ENCODE measurements at regions not wholly inside any gene's neighbourhood (a gene's known extent, or its start where the extent isn't known, plus 50 kb on each side); places are given as distances from the start of the nearest gene placed in this dataset.
"Not testable (repeated sequence)": the region's sequence is repeated elsewhere in the genome, so short reads cannot be mapped to it uniquely, and the experiment has no call there.

DNA sequence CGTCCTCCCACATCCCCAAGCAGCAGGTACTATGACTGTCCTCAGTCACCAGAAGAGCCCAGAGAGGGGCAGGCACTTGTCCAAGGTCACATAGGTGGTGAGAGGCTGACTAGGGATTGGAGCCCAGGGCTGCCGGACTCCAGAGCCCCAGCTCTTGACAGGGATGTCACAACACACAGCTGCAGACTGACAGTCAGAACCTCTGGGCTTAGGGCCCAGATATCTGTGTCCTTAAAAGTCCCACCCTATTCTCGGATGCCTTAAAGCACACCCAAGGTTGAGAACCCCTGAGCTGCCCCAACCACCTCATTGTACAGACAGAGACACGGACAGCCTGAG lies 622.9 kb downstream of the MATN1 start:
- Histone ChIP-seq H3K27ac (ENCODE audit: low read depth, low read length, severe bottlenecking) (no peak overlapping the region), H3K4me1 (ENCODE audit: control insufficient read depth, insufficient read depth, low read length, poor library complexity, severe bottlenecking) (no peaks in the 10 kb centered on the region), H3K4me3 (ENCODE audit: extremely low read depth, insufficient read depth, low read length, poor library complexity, severe bottlenecking) (no peak overlapping the region), H3K9me3 (ENCODE audit: control insufficient read depth, low read length) (no peaks in the 10 kb centered on the region), H3K36me3 (ENCODE audit: control insufficient read depth, insufficient read depth, low read length) (no peaks in the 10 kb centered on the region)
- WGBS, 2 experiments (ENCODE audit: insufficient coverage in 2 of 2): 78 to 80% methylated on average over 3 of the region's 4 CpGs

GRCh38 chr1:30099587-30100523 lies 623.5 kb downstream of the MATN1 start:
- no peaks in the 10 kb centered on the region for H3K36me3 ChIP-seq (ENCODE audit: control insufficient read depth, insufficient read depth, low read length)
- H3K27ac ChIP-seq (ENCODE audit: low read depth, low read length, severe bottlenecking): no peak overlapping the region
- no peak overlapping the region for H3K4me3 ChIP-seq (ENCODE audit: extremely low read depth, insufficient read depth, low read length, poor library complexity, severe bottlenecking)
- H3K4me1 ChIP-seq (ENCODE audit: control insufficient read depth, insufficient read depth, low read length, poor library complexity, severe bottlenecking): no peaks in the 10 kb centered on the region
- no peaks in the 10 kb centered on the region for H3K9me3 ChIP-seq (ENCODE audit: control insufficient read depth, low read length)
- WGBS, 2 experiments (ENCODE audit: insufficient coverage in 2 of 2): 76 to 83% methylated on average over 20 to 23 of the region's 24 CpGs

GRCh38 chr1:30097851-30098250 lies 625.5 kb downstream of the MATN1 start:
- H3K27ac ChIP-seq (ENCODE audit: low read depth, low read length, severe bottlenecking); H3K4me1 ChIP-seq (ENCODE audit: control insufficient read depth, insufficient read depth, low read length, poor library complexity, severe bottlenecking); H3K4me3 ChIP-seq (ENCODE audit: extremely low read depth, insufficient read depth, low read length, poor library complexity, severe bottlenecking); H3K36me3 ChIP-seq (ENCODE audit: control insufficient read depth, insufficient read depth, low read length): not testable (repeated sequence)
- 57 to 90% methylated on average over 1 to 3 of the region's 3 CpGs for WGBS, 2 experiments (ENCODE audit: insufficient coverage in 2 of 2)
- peaks cover 12% of the 10 kb centered on the region for H3K9me3 ChIP-seq (ENCODE audit: control insufficient read depth, low read length)

DNA sequence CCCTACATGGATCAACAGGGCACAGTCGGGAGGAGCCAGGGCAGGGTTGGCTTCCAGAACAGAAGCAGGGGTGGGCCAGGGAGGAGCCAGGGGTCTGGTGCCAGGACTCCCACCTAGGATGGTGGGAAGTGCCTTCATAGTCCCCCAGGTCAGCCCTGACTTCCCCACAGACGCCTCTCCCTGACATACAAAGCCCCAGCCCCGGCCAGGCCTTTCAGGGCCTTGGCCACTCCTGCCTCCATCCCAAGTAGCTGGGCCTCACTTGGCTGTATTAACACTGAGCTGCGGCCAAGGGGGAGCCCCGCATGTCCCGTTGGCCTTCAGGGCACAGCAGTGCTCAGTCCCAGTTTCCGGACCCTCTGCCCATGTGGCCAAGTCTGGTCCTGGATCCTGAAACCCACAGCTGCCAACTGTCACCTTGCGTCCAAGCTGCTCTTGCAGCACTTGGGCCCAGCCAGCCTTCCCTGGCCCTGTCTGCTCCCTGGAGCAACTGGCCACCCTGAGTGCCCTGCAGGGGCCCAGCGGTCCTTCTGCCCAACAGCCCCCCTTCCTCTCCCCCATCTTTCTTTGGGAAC lies 627.8 kb downstream of the MATN1 start:
- Histone ChIP-seq H3K4me3 (ENCODE audit: extremely low read depth, insufficient read depth, low read length, poor library complexity, severe bottlenecking) (no peak overlapping the region), H3K9me3 (ENCODE audit: control insufficient read depth, low read length) (peaks cover 21% of the 10 kb centered on the region), H3K4me1 (ENCODE audit: control insufficient read depth, insufficient read depth, low read length, poor library complexity, severe bottlenecking) (no peaks in the 10 kb centered on the region), H3K36me3 (ENCODE audit: control insufficient read depth, insufficient read depth, low read length) (no peaks in the 10 kb centered on the region), H3K27ac (ENCODE audit: low read depth, low read length, severe bottlenecking) (no peak overlapping the region)
- 91 to 98% methylated on average over 9 of the region's 9 CpGs for WGBS, 2 experiments (ENCODE audit: insufficient coverage in 2 of 2)

DNA sequence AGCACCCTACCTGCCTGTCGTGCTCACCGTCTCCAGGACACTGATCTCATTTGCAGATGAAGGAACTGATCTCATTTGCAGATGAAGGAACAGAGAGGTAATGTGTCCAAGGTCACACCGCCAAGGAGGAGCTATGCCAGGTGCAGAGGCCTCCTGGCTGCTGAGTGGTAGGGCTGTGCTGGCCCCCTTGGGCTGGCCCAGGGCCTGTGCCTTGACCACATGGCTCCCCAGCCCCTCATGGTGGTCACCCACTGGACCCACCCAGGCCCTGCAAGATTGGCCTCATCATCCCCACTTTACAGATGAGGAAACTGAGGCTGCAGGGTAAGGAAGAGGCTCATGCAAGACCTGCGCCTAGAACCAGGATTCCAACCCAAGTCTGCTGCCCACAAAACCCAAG lies 628.3 kb downstream of the MATN1 start:
- 71 to 73% methylated on average over 3 of the region's 4 CpGs for WGBS, 2 experiments (ENCODE audit: insufficient coverage in 2 of 2)
- no peak overlapping the region for H3K27ac ChIP-seq (ENCODE audit: low read depth, low read length, severe bottlenecking)
- peaks cover 21% of the 10 kb centered on the region for H3K9me3 ChIP-seq (ENCODE audit: control insufficient read depth, low read length)
- no peaks in the 10 kb centered on the region for H3K36me3 ChIP-seq (ENCODE audit: control insufficient read depth, insufficient read depth, low read length)
- no peaks in the 10 kb centered on the region for H3K4me1 ChIP-seq (ENCODE audit: control insufficient read depth, insufficient read depth, low read length, poor library complexity, severe bottlenecking)
- no peak overlapping the region for H3K4me3 ChIP-seq (ENCODE audit: extremely low read depth, insufficient read depth, low read length, poor library complexity, severe bottlenecking)

DNA sequence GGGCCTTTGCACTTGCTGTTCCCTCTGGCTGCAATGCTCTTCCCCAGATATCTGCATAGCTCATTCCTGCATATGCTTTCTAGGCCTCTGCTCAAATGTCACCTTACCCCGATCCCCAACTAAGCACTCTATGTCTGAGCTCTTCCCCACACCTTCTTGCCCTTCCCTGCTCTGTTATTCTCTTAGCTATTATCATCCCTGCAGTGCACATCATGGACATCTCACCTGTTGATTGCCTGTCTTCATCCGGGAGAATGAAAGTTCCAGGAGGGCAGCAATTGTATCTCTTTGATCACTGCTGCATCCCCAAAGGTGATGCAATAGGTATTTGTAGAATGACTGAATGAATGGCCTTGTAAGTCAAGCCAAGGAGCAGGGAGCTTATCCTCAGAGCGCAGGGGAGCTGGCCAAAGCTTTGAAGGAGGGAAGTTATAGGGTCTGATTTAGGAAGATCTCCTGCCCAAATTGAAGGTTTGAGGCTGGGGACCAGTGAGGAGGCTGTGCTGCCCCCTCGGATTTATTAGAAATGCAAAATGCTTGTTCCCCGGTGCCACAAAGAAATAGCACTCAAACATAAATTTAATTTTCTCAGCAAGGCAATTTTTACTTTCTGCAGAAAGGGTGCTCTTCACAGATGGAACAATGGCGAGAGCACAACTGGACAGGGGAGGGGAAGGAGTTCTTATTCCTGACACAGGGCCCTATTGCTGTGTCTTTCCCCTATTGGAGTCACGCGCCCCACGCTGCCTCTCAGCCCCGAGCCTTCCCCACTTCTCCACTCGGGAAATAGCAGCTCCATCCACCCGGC lies 631.1 kb downstream of the MATN1 start:
- Histone ChIP-seq H3K36me3 (ENCODE audit: control insufficient read depth, insufficient read depth, low read length) (no peaks in the 10 kb centered on the region), H3K4me3 (ENCODE audit: extremely low read depth, insufficient read depth, low read length, poor library complexity, severe bottlenecking) (no peak overlapping the region), H3K4me1 (ENCODE audit: control insufficient read depth, insufficient read depth, low read length, poor library complexity, severe bottlenecking) (no peaks in the 10 kb centered on the region), H3K9me3 (ENCODE audit: control insufficient read depth, low read length) (peaks cover 21% of the 10 kb centered on the region), H3K27ac (ENCODE audit: low read depth, low read length, severe bottlenecking) (no peak overlapping the region)
- WGBS, 2 experiments (ENCODE audit: insufficient coverage in 2 of 2): 92 to 94% methylated on average over 10 to 11 of the region's 12 CpGs

DNA sequence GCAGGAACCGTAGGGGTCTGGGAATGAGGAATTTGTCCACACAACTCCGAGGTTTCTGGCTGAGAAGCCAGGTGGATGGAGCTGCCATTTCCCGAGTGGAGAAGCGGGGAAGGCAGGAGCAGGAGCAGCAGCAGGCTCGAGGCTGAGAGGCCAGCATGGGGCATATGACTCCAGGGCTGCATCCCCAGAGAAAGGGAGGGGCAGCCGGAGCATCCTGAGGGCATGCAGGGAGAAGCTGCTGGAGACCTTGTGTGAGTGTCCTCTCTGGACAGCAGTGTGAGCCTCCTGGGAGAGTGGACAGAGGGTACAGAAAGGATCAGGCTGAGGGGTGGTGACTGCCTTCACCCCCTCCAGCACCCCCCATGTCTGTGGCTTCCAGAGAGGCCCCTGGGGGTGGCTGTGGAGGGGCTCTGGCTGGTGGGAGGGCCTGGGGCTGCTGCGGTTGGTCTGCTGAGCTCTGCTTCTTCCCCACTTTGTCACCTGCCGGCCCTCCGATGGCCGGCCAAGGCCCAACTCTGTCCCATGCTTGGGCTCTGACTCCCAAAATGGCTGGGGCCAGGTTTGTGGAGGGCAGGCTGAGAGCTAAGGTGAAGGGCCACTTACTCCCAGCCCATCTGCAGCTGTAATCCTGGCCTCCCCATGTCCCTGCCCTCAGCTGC lies 633.1 kb downstream of the MATN1 start:
- Histone ChIP-seq H3K36me3 (ENCODE audit: control insufficient read depth, insufficient read depth, low read length) (no peaks in the 10 kb centered on the region), H3K9me3 (ENCODE audit: control insufficient read depth, low read length) (peaks cover 21% of the 10 kb centered on the region), H3K4me3 (ENCODE audit: extremely low read depth, insufficient read depth, low read length, poor library complexity, severe bottlenecking) (no peak overlapping the region), H3K27ac (ENCODE audit: low read depth, low read length, severe bottlenecking) (no peak overlapping the region), H3K4me1 (ENCODE audit: control insufficient read depth, insufficient read depth, low read length, poor library complexity, severe bottlenecking) (peaks cover 4% of the 10 kb centered on the region)
- WGBS, 2 experiments (ENCODE audit: insufficient coverage in 2 of 2): 79 to 86% methylated on average over 6 to 9 of the region's 10 CpGs

GRCh38 chr1:30089024-30089430 lies 634.4 kb downstream of the MATN1 start:
- no peak overlapping the region for H3K27ac ChIP-seq (ENCODE audit: low read depth, low read length, severe bottlenecking)
- 85 to 89% methylated on average over 10 of the region's 11 CpGs for WGBS, 2 experiments (ENCODE audit: insufficient coverage in 2 of 2)
- H3K36me3 ChIP-seq (ENCODE audit: control insufficient read depth, insufficient read depth, low read length): no peaks in the 10 kb centered on the region
- peaks cover 21% of the 10 kb centered on the region for H3K9me3 ChIP-seq (ENCODE audit: control insufficient read depth, low read length)
- H3K4me3 ChIP-seq (ENCODE audit: extremely low read depth, insufficient read depth, low read length, poor library complexity, severe bottlenecking): no peak overlapping the region
- H3K4me1 ChIP-seq (ENCODE audit: control insufficient read depth, insufficient read depth, low read length, poor library complexity, severe bottlenecking): peaks cover 14% of the 10 kb centered on the region

DNA sequence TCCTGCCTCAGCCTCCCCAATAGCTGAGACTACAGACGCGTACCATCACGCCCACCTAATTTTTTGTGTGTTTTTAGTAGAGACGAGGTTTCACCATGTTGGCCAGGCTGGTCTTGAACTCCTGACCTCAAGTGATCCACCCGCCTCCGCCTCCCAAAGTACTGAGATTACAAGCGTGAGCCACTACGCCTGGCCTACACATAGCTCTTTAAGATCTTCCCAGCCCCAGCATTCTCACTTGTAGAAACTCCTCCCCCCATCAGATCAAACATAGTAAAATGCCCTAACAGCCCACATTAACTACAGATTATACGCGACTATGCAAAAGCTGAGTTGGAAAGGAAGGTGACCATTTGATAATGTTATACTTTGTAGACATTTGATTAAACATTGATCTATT lies 634.8 kb downstream of the MATN1 start:
- peaks cover 16% of the 10 kb centered on the region for H3K4me1 ChIP-seq (ENCODE audit: control insufficient read depth, insufficient read depth, low read length, poor library complexity, severe bottlenecking)
- no peak overlapping the region for H3K4me3 ChIP-seq (ENCODE audit: extremely low read depth, insufficient read depth, low read length, poor library complexity, severe bottlenecking)
- peaks cover 17% of the 10 kb centered on the region for H3K9me3 ChIP-seq (ENCODE audit: control insufficient read depth, low read length)
- no peak overlapping the region for H3K27ac ChIP-seq (ENCODE audit: low read depth, low read length, severe bottlenecking)
- H3K36me3 ChIP-seq (ENCODE audit: control insufficient read depth, insufficient read depth, low read length): no peaks in the 10 kb centered on the region
- 80 to 90% methylated on average over 4 to 5 of the region's 10 CpGs for WGBS, 2 experiments (ENCODE audit: insufficient coverage in 2 of 2)

DNA sequence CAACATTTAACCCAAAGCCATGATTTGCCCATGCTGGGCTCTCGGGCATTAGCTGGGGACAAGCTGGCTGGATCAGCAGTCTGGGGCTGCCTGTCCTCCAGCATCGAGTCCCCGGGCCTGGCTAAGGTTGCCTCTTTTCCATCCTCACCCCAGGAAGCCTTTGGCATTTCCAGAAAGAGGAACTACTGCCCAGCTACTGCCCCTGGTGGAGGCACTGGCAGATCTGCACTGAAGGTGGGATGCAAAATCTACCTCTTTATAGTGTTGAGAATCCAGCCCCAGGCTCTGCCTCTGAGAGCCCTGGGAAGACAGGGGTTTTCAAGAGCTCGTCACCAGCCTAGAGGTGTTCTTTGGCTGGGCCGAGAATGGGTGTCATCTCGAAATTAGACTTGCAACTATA lies 635.9 kb downstream of the MATN1 start:
- Histone ChIP-seq H3K4me3 (ENCODE audit: extremely low read depth, insufficient read depth, low read length, poor library complexity, severe bottlenecking) (no peak overlapping the region), H3K27ac (ENCODE audit: low read depth, low read length, severe bottlenecking) (no peak overlapping the region), H3K36me3 (ENCODE audit: control insufficient read depth, insufficient read depth, low read length) (no peaks in the 10 kb centered on the region), H3K4me1 (ENCODE audit: control insufficient read depth, insufficient read depth, low read length, poor library complexity, severe bottlenecking) (peaks cover 26% of the 10 kb centered on the region), H3K9me3 (ENCODE audit: control insufficient read depth, low read length) (peaks cover 6% of the 10 kb centered on the region)
- WGBS, 2 experiments (ENCODE audit: insufficient coverage in 2 of 2): 48 to 83% methylated on average over 1 to 3 of the region's 6 CpGs

All from mesodermal cell (in vitro differentiated cells).